ENCODE measurements at regions not wholly inside any gene's neighbourhood (a gene's known extent, or its start where the extent isn't known, plus 50 kb on each side); places are given as distances from the start of the nearest gene placed in this dataset.

DNA sequence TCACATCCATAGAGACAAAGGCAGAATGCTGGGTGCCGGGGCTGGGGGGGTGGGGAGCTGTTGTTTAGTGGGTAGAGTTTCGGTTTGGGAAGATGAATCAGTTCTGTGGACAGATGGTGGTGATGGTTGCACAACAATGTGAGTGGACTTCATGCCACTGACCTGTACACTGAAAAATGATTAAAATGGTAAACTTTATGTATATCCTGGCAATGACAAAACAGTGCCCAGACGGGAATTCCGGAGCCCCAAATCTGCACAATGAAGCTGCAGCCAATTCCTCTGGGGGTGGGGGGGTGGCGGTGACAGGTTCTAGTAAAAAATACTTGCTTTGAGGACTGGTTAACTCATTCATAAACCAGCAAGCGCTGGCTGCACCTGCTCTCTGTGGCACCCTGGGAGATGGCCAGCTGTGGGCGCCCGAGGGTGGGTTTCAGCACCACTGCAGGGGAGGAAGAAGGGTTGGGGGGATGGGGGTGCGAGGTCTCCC is 81.8 kb upstream of the HPCAL1 start:
- Histone ChIP-seq H3K9me3 (no peaks in the 10 kb centered on the region), H3K36me3 (no peaks in the 10 kb centered on the region), H3K27me3 (peaks cover 20% of the 10 kb centered on the region), H3K27ac (no peak overlapping the region), H3K4me3 (no peak overlapping the region), H3K4me1 (no peaks in the 10 kb centered on the region)
- WGBS, result 84% methylated on average over 9 of the region's 9 CpGs
- TF ChIP-seq POLR2A (IDR thresholded peaks at IDR 0.05), result no peak
- TF ChIP-seq POLR2AphosphoS5 (IDR thresholded peaks at IDR 0.05), result no peak
- TF ChIP-seq EP300 (IDR thresholded peaks at IDR 0.05), result no peak
- no peak for TF ChIP-seq CTCF (IDR thresholded peaks at IDR 0.05)
- DNase-seq (ENCODE audit: low spot score in 2 of 2), result no peak

DNA sequence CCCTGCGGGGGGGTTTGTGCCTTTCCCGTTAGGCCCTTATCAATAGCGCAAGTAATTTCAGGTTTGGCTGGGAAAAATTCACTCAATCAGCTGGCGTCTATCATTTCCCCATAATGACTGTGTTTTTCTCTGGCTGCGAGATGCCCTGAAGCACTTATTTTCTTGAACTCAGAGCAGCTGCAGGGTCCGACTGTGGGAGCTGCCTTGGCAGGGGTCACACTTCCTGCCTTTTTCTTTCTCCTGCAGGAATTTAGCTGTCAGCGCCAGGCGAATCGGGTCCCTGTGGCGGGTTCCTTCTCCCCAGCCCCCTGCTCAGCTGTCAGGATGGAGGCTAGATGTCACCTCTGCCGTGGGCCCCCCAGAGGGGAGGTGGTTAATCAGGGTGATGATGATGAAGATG is 81.3 kb upstream of the HPCAL1 start:
- Histone ChIP-seq H3K9me3 (no peaks in the 10 kb centered on the region), H3K27me3 (peaks cover 20% of the 10 kb centered on the region), H3K4me3 (no peak overlapping the region), H3K36me3 (no peaks in the 10 kb centered on the region), H3K4me1 (no peaks in the 10 kb centered on the region), H3K27ac (no peak overlapping the region)
- WGBS, result 65% methylated on average over 11 of the region's 11 CpGs
- no peak for DNase-seq (ENCODE audit: low spot score in 2 of 2)
- TF ChIP-seq CTCF (IDR thresholded peaks at IDR 0.05) (no peak), EP300 (IDR thresholded peaks at IDR 0.05) (no peak), POLR2A (IDR thresholded peaks at IDR 0.05) (no peak), POLR2AphosphoS5 (IDR thresholded peaks at IDR 0.05) (no peak)

DNA sequence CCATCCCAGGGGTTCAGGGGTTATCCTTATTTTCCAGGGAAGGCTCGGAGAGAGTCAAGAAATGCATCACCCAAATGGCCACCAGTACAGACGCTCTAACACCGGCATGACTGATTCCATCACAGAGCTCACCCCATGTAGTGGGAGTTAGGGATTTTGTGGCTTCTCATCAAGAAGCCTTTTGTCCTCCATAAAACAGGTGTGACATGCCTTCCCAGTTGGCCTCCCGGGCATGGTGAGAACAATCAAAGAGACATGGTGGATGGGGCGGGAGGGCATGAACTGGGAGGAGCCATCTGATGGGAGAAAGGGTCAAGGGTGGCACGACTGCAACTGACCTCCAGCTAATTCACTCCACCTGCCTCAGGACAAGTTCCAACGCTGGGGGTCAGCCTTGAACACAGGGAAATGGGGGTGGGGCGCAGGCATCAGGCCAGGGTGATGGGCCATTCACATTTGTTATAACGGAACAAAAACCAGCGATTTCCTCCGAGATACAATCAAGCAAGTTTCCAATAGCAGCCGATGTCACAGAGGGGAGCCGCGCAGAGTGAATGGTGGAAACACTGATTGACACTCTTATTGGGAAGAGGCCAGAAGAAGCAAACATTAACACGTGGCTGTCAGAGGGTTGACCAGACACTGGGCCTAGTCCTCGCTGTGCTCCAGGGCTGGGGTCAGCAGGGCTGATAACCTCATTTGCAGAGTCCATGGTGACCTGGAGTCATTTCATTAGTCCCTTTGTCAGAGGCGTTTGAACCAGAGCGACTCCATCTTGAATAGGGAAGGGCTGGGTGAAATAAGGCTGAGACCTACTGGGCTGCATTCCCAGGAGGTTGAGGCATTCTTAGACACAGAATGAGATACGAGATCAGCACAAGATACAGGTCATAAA is 80.5 kb upstream of the HPCAL1 start:
- H3K4me3 ChIP-seq, result no peak overlapping the region

GRCh38 chr2:10223471-10223870 is 79.2 kb upstream of the HPCAL1 start:
- H3K4me1 ChIP-seq, result no peaks in the 10 kb centered on the region
- no peaks in the 10 kb centered on the region for H3K36me3 ChIP-seq
- 89% methylated on average over 9 of the region's 9 CpGs for WGBS
- no peak overlapping the region for H3K4me3 ChIP-seq
- H3K27me3 ChIP-seq, result peaks cover 9% of the 10 kb centered on the region
- no peaks in the 10 kb centered on the region for H3K9me3 ChIP-seq
- no peak overlapping the region for H3K27ac ChIP-seq
- no peak for TF ChIP-seq EP300 (IDR thresholded peaks at IDR 0.05)
- no peak for TF ChIP-seq CTCF (IDR thresholded peaks at IDR 0.05)
- TF ChIP-seq POLR2A (IDR thresholded peaks at IDR 0.05), result no peak
- TF ChIP-seq POLR2AphosphoS5 (IDR thresholded peaks at IDR 0.05), result no peak
- DNase-seq (ENCODE audit: low spot score in 2 of 2), result peak in 1 of 2 donors; percentile 22

More for the DNA sequence above, 80.5 kb upstream of the HPCAL1 start:
- no peak for DNase-seq (ENCODE audit: low spot score in 2 of 2)
- 80% methylated on average over 19 of the region's 19 CpGs for WGBS
- TF ChIP-seq POLR2A (IDR thresholded peaks at IDR 0.05) (no peak), POLR2AphosphoS5 (IDR thresholded peaks at IDR 0.05) (no peak), CTCF (IDR thresholded peaks at IDR 0.05) (no peak), EP300 (IDR thresholded peaks at IDR 0.05) (no peak)
- peaks cover 20% of the 10 kb centered on the region for H3K27me3 ChIP-seq
- H3K4me1 ChIP-seq, result no peaks in the 10 kb centered on the region
- no peaks in the 10 kb centered on the region for H3K9me3 ChIP-seq
- H3K27ac ChIP-seq, result no peak overlapping the region
- H3K36me3 ChIP-seq, result no peaks in the 10 kb centered on the region

DNA sequence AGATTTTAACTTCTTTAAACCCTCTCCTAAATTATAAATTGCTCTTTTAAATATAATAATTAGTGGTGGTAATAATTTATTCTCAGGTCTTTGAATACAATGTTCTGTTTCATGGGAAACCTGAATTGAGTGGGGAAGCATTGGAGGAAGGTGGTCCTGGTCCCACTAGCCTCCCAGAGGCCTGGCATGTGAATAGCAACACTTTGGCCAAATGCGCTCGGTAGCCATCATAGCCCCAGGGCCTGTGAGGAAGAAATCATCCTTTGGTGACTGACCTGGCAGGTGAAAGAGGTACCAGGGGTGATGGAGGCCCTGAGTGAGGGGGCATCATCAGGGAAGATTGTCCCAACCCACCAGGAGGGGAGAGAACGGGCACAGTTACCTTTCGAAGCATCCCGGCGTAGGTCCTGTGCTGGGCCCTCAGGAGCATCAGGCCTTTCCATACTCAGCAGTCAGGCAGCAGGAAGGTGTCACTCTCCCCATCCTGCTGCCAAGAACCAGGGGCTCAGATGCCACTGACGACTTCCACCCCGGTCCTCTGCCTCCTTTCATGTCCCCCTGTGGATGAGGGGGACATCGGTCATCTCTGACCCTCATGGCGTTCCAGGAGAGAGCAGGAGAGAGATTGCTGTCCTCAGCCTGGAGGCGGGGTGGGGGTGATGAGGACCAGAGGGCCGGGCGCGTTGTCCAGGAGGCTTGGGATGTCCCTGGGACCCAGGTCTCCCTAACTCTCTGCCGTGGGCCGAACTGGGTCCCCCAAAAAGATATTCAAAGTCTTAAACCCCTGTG is 78.6 kb upstream of the HPCAL1 start:
- Histone ChIP-seq H3K27me3 (peaks cover 9% of the 10 kb centered on the region), H3K27ac (no peak overlapping the region), H3K36me3 (no peaks in the 10 kb centered on the region), H3K9me3 (no peaks in the 10 kb centered on the region), H3K4me1 (no peaks in the 10 kb centered on the region), H3K4me3 (no peak overlapping the region)
- TF ChIP-seq EP300 (IDR thresholded peaks at IDR 0.05) (no peak), POLR2A (IDR thresholded peaks at IDR 0.05) (no peak), POLR2AphosphoS5 (IDR thresholded peaks at IDR 0.05) (no peak), CTCF (IDR thresholded peaks at IDR 0.05) (no peak)
- WGBS, result 94% methylated on average over 14 of the region's 16 CpGs
- peak in 1 of 2 donors; percentile 44 for DNase-seq (ENCODE audit: low spot score in 2 of 2)
